GM18505 (cell line): ENCODE measurements at regions not wholly inside any gene's neighbourhood (a gene's known extent, or its start where the extent isn't known, plus 50 kb on each side); places are given as distances from the start of the nearest gene placed in this dataset.

ENCODE experiments used
- ATAC-seq: cut with Tn5 transposase; IDR thresholded peaks from one replicate; pipeline ENCODE4 v1.9.1; 2021; ENCODE audit not compliant: unreplicated experiment
- POLR2A ChIP-seq: IDR thresholded peaks from 4 replicates; pipeline ENCODE4 v1.6.1; 2011; ENCODE audit warnings: borderline replicate concordance; ENCODE audit not compliant: insufficient read depth, insufficient read length; ENCODE audit errors: extremely low read depth

DNA sequence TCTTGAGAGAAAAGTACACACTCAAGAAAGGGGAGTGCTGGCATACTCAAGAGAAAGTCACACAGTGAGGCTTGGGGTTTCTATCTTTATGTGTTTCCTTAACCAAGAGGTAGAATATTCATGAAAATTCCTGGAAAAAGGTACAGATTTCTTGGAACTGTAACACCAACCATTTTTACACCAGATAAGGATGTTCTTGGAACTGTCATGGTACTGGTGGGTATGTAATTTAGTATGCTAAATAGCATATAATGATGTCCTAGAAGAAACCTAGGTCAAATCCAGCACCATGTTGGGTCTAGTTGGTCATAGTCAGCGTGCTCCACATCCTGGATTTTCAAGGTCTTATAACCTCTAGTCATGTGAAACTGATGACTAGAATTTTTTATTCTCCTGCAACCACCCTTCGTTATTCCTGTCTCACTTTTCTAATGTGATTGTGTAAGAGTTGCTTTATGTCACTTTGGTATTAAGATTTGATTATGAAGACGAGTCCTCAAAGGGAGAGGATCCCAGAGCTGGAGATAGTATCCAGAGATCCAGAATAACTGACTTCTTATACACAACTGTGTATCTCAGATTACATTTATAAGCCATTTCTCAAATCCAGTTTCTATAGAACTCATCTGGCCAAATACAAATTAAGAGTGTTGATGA, 510.1 kb downstream of the TMTC2 start:
- TF ChIP-seq POLR2A = no peak
- no peak for ATAC-seq

DNA sequence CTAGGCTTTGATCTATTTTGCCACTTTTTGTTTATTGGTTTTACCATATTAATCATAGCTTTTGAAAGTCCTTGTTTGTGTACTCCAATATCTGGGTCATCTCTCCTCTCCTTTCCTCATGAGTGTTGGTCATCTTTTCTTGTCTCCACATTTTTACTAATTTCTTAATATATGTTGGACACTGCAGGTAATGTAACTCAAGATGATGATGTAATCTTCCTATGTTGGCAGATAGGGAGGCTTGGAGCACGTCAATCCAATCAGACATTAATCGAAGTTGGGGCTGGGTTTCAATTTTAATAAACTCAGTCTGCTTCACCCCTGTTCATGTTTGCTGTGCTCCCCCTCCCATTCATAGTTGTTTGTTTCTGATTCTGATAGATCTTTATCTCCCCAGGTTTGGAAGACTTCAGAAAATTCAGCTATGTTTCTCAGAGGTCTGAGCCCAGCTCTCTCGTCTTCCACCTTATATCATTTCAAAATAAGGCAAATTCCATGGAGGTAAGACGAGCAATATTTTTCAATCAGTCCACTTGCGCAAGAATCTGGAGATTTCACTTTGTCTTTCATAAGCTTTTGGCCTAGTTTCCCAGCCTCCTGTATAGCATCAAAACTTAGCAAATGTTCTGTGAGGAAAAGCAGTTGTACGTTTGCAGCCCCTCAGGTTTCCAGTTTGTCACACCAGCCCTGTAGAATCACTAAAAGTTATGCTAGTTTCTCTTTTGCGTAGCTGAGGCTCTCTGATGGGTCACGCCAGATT, 504.1 kb downstream of the TMTC2 start:
- ATAC-seq = no peak
- no peak for TF ChIP-seq POLR2A

DNA sequence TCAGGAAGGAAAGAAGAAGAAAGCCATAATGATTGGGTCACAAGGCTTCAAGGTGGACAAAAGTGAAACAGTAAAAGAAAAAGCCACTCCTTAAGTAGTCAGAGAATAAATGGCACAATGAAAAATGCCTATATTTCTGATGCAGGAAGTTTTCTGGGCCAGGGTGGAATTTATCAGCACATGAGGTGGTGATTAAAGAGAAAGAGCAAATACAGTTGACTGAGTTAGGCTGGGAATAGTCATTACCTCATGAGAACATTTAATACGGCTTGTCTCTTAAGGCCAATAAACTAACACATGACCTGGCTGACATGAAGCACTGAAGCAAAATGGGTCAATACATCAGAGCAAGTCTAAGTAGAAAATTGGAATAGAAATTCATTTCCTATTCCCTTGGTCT, 499.7 kb downstream of the TMTC2 start:
- ATAC-seq = no peak
- TF ChIP-seq POLR2A = no peak

DNA sequence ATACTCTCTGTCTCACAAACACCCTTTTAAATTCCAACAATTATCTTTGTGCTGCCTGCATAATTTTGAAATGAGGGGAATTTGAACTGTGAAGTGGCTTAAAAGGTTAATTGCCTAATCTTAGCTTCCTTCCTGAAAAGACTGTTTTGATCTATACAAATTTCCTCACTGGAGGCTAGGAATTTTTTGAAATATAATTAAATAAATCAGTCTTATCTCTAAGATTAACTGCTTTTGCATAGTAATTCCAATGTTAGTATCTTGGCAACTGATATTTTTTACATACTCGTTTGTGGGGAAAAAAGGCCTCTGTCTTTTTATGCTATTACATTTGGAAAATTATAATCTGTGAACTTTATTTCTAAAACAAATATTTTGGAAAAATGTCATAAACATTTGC, 498.5 kb downstream of the TMTC2 start:
- no peak for ATAC-seq
- no peak for TF ChIP-seq POLR2A
